ENCODE measurements at regions not wholly inside any gene's neighbourhood (a gene's known extent, or its start where the extent isn't known, plus 50 kb on each side); places are given as distances from the start of the nearest gene placed in this dataset.

GRCh38 chr16:88276591-88276990 is 106.2 kb upstream of the ZNF469 start:
- WGBS, 4 donors, result 86 to 95% (median 91%) methylated on average over 18 of the region's 18 CpGs
- TF ChIP-seq CTCF (IDR thresholded peaks at IDR 0.05), result no peak
- TF ChIP-seq POLR2A (IDR thresholded peaks at IDR 0.05), result no peak
- Histone ChIP-seq H3K27ac (no peak overlapping the region), H3K4me3 (no peak overlapping the region), H3K9me3 (no peaks in the 10 kb centered on the region), H3K36me3 (no peaks in the 10 kb centered on the region), H3K27me3 (no peaks in the 10 kb centered on the region), H3K4me1 (peaks cover 0 to 9% (median 0%) of the 10 kb centered on the region in 12 donors)
- ATAC-seq, result no peak
- intact Hi-C loops (cut with DNase I), result no loop called here
- DNase-seq, result no peak

GRCh38 chr16:88279998-88280397 is 102.8 kb upstream of the ZNF469 start:
- H3K4me1 ChIP-seq, result peaks cover 0 to 7% (median 0%) of the 10 kb centered on the region in 12 donors
- WGBS, 4 donors, result 89 to 95% (median 93%) methylated on average over 16 to 18 of the region's 18 CpGs
- H3K36me3 ChIP-seq, result no peaks in the 10 kb centered on the region
- ATAC-seq, result no peak
- TF ChIP-seq POLR2A (IDR thresholded peaks at IDR 0.05) (no peak), CTCF (IDR thresholded peaks at IDR 0.05) (no peak)
- intact Hi-C loops (cut with DNase I), result no loop called here
- no peak overlapping the region for H3K27ac ChIP-seq
- H3K4me3 ChIP-seq, result no peak overlapping the region
- H3K9me3 ChIP-seq, result no peaks in the 10 kb centered on the region
- H3K27me3 ChIP-seq, result peaks cover 0 to 6% (median 0%) of the 10 kb centered on the region in 9 donors
- no peak for DNase-seq

- peaks cover 0 to 11% (median 5%) of the 10 kb centered on the region in 12 donors for H3K9me3 ChIP-seq
- intact Hi-C loops (cut with DNase I), result no loop called here
- peak in 1 of 4 donors; percentile 7 for ATAC-seq
- H3K4me1 ChIP-seq, result peaks cover 0 to 7% (median 0%) of the 10 kb centered on the region in 12 donors
- 63 to 80% (median 73%) methylated on average over 9 of the region's 9 CpGs for WGBS, 4 donors
- H3K27me3 ChIP-seq, result peaks cover 0 to 6% (median 0%) of the 10 kb centered on the region in 9 donors
- H3K27ac ChIP-seq, result no peak overlapping the region
- peak in 1 of 5 donors; percentile 28 for DNase-seq
- TF ChIP-seq CTCF (IDR thresholded peaks at IDR 0.05), result no peak
- no peak for TF ChIP-seq POLR2A (IDR thresholded peaks at IDR 0.05)
- no peak overlapping the region for H3K4me3 ChIP-seq
- no peaks in the 10 kb centered on the region for H3K36me3 ChIP-seq
These were observed 100.7 kb upstream of the ZNF469 start for GRCh38 chr16:88281858-88282563.

GRCh38 chr16:88282564-88283395 is 100.0 kb upstream of the ZNF469 start:
- Histone ChIP-seq H3K27me3 (peaks cover 0 to 6% (median 0%) of the 10 kb centered on the region in 9 donors), H3K9me3 (peaks cover 0 to 19% (median 12%) of the 10 kb centered on the region in 12 donors), H3K4me3 (no peak overlapping the region), H3K36me3 (no peaks in the 10 kb centered on the region), H3K27ac (no peak overlapping the region), H3K4me1 (peaks cover 0 to 7% (median 0%) of the 10 kb centered on the region in 12 donors)
- TF ChIP-seq CTCF (IDR thresholded peaks at IDR 0.05), result no peak
- no peak for TF ChIP-seq POLR2A (IDR thresholded peaks at IDR 0.05)
- 42 to 49% (median 47%) methylated on average over 15 to 21 of the region's 21 CpGs for WGBS, 4 donors
- ATAC-seq (peak in 2 of 4 donors; percentile 29 to 47), DNase-seq (peak in 1 of 5 donors; percentile 36)
- intact Hi-C loops (cut with DNase I), result no loop called here
